ENCODE measurements at regions not wholly inside any gene's neighbourhood (a gene's known extent, or its start where the extent isn't known, plus 50 kb on each side); places are given as distances from the start of the nearest gene placed in this dataset.

- TF ChIP-seq CTCF (conservative IDR thresholded peaks at IDR 0.05; ENCODE audit: low read depth, low read length): no peak
- no peak for TF ChIP-seq EZH2 (IDR thresholded peaks at IDR 0.05; ENCODE audit: low read length, unreplicated experiment)
These were observed 84.4 kb upstream of the SIX2 start for GRCh38 chr2:45093663-45094062.
